Body of pancreas (tissue), 4 donors: ENCODE measurements at regions not wholly inside any gene's neighbourhood (a gene's known extent, or its start where the extent isn't known, plus 50 kb on each side); places are given as distances from the start of the nearest gene placed in this dataset.

Experiments
- ATAC-seq: fragments of 150-250 bp; one replicate; pipeline ENCODE4 v1.9.1; 2016
- DNase-seq, 4 donors: peaks; one replicate each; pipeline ENCODE4 v3.0.0-alpha.2; 2019
- H3K27ac ChIP-seq, 4 donors: fragments of 200-600 bp; sonication (generic); 1 replicate in 3 of 4; 2 replicates in 1 of 4; pipeline versions ENCODE4 v1.5.1 to v1.6.1; 2016 to 2019; ENCODE audit warnings: mild to moderate bottlenecking in 1 of 4, mixed read lengths in 1 of 4, moderate library complexity in 1 of 4
- H3K27me3 ChIP-seq, 2 donors: fragments of 200-600 bp; sonication (generic); one replicate each; pipeline ENCODE4 v1.6.0; 2016; ENCODE audit warnings: mild to moderate bottlenecking in 1 of 2
- H3K36me3 ChIP-seq, 2 donors: fragments of 200-600 bp; sonication (generic); replicated peaks in 1 of 2; 2 replicates each; pipeline ENCODE4 v1.5.1; 2016; ENCODE audit warnings: low read depth in 2 of 2; ENCODE audit not compliant: insufficient read depth in 1 of 2
- H3K4me1 ChIP-seq: fragments of 200-600 bp; sonication (generic); one replicate; pipeline ENCODE4 v1.6.0; 2016
- H3K4me3 ChIP-seq, 2 donors: fragments of 200-600 bp; sonication (generic); 1 replicate in 1 of 2; 2 replicates in 1 of 2; pipeline ENCODE4 v1.5.1; 2016 to 2019
- H3K9me3 ChIP-seq, 3 donors: fragments of 200-600 bp; sonication (generic); 1 replicate in 2 of 3; 2 replicates in 1 of 3; pipeline ENCODE4 v1.5.1; 2016
- POLR2A ChIP-seq, 3 donors: fragments of 450-650 bp; IDR thresholded peaks; one replicate each; pipeline ENCODE4 v1.6.1; 2016; ENCODE audit warnings: antibody characterized with exemption in 3 of 3, mild to moderate bottlenecking in 2 of 3
- WGBS, 2 donors: methylation state at CpG; one replicate each; pipeline ENCODE4 v1.1.5; 2017; 5-methylcytosine and 5-hydroxymethylcytosine counted together
- intact Hi-C: fragments of 100-400 bp; cut with DNase I; formaldehyde crosslinking; loops from one replicate; pipeline ENCODE4 v1.15.1; 2023
- TF ChIP-seq, protein P1 (sequence below), 7 experiments: fragments of 450-650 bp in 4 of 7; fragments of 200-600 bp in 3 of 7; sonication (generic) in 3 of 7; IDR thresholded peaks; one replicate each; pipeline ENCODE4 v1.5.1; 2016 to 2019; ENCODE audit warnings: antibody characterized with exemption in 7 of 7

DNA sequence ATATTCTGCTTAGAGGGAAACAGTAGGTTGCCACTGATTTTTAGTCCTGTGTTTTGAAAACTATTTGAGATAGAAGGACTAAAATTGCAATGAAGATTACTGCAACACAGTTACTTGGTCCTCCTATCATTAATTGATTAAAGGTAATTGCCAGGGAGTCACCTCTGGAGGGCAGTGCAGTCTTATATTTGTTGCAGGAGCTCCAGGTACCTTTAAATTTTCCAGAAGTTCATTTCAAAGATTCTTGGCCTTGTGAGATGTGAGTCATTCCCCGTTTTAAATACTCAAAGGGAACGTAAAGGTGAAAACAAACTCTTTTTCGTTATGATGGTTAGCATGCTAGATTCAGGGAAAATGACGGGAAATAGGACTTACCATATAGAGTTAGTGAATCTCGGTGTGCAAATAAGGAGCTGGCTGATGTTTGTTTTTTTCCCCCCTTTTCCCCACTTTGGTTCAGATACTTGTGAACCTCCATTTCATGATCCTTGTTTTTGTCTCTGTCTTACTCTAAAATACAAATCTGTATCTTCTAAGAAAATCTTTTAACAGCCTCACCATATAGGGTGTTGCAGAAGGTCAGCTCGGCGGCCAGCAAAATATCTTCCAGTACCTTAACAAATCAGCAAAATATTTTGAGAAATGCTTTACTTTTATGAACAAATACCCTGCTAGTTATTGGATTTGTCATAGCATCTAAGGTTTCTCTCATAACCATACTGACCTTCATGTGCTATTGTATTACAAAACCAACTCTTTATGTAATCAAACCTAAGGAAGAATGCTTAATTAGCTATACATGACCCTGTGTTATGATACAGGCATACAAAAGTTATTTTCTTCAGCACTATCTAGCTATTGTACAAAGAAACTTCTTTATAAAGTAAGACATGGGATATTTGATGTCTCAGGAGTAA, 143.0 kb upstream of the HDAC9 start:
- ATAC-seq (peak; percentile 68), DNase-seq (peak; percentile 41 to 59 (median 55))
- Histone ChIP-seq H3K27me3 (no peaks in the 10 kb centered on the region), H3K4me3 (no peak overlapping the region), H3K4me1 (no peaks in the 10 kb centered on the region), H3K9me3 (no peaks in the 10 kb centered on the region), H3K27ac (no peak overlapping the region), H3K36me3 (no peaks in the 10 kb centered on the region)
- TF ChIP-seq, protein P1, sequence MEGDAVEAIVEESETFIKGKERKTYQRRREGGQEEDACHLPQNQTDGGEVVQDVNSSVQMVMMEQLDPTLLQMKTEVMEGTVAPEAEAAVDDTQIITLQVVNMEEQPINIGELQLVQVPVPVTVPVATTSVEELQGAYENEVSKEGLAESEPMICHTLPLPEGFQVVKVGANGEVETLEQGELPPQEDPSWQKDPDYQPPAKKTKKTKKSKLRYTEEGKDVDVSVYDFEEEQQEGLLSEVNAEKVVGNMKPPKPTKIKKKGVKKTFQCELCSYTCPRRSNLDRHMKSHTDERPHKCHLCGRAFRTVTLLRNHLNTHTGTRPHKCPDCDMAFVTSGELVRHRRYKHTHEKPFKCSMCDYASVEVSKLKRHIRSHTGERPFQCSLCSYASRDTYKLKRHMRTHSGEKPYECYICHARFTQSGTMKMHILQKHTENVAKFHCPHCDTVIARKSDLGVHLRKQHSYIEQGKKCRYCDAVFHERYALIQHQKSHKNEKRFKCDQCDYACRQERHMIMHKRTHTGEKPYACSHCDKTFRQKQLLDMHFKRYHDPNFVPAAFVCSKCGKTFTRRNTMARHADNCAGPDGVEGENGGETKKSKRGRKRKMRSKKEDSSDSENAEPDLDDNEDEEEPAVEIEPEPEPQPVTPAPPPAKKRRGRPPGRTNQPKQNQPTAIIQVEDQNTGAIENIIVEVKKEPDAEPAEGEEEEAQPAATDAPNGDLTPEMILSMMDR (IDR thresholded peaks at IDR 0.05): peak in 6 of 7 experiments; percentile 52 to 66 (median 64)
- TF ChIP-seq POLR2A (IDR thresholded peaks at IDR 0.05): no peak
- intact Hi-C loops: loop anchor here (5.0 kb wide), 1 partner anchor 220 kb away; no protein-coding TSS in a partner anchor
- 42 to 45% methylated on average over 7 of the region's 7 CpGs for WGBS, 2 donors

DNA sequence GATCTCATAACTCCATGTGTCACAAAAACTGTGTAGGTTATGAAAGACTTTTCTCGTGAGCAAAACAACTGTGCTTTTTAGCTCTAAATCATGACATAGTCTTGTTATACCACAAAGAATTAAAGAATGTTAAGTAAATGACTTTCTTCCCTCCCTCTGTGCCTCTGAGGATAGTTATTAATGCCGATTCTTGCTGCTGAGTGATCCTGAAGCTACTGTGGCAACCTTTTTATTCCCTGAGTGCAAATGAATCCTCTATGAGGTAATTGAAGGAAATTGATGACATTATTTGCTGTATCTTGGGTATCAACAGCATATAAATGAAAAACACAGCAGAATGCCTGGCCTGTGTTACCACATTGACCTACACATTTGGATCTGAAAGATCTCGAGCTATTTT, 142.2 kb upstream of the HDAC9 start:
- Histone ChIP-seq H3K4me1 (no peaks in the 10 kb centered on the region), H3K4me3 (no peak overlapping the region), H3K27ac (no peak overlapping the region), H3K27me3 (no peaks in the 10 kb centered on the region), H3K9me3 (no peaks in the 10 kb centered on the region), H3K36me3 (no peaks in the 10 kb centered on the region)
- no peak for ATAC-seq
- TF ChIP-seq POLR2A (IDR thresholded peaks at IDR 0.05): no peak
- TF ChIP-seq, protein P1 (IDR thresholded peaks at IDR 0.05): no peak
- no peak for DNase-seq
- WGBS, 2 donors: 54% methylated on average over 3 of the region's 3 CpGs
- intact Hi-C loops: loop anchor here (5.0 kb wide), 1 partner anchor 219 kb away; no protein-coding TSS in a partner anchor

DNA sequence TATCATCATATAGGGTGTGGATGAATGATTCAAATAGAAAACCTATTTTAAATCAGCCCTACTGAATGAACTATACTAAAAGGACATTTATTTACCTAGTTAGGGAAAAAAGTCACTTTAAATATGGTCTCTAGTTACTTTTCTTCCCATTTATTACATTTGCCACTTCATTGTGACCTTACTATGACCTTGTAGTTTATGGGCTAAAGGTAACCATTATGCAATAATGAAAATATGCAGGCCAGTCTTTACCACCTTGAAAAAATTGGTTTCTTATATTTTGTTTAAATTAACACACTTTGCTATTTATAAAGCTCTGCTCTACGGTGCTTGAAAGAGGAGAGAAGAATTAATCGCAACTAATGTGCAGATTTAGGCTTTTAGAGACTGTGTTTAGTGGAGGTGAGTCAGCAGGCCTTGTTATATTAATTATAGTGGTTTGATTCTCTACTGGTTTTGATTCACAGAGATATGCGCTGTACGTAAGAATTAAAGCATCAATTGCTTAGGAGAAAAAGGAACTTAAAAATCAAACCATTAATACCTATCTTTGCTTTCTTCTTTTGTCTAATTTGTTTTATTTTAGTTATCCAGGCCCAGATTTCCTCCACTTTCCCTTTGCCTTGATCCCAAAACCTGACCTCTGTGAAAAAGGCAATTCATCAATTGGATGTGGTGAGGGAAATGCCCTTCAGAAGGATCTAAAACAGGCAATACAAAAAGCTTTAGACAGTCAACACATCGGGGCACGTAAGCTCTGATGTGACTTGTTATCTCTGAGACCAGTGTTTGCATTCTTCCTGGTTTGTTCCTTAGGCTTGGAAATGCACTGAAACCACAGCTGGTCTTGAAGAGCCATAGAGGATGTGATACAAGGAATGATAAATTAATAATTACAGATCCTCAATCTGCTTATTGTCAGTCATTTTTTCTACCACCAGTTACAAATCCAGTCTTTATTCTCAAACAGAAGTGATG, 141.2 kb upstream of the HDAC9 start:
- 73 to 77% methylated on average over 6 of the region's 6 CpGs for WGBS, 2 donors
- intact Hi-C loops: loop anchor here (5.0 kb wide), 1 partner anchor 218 kb away; no protein-coding TSS in a partner anchor

DNA sequence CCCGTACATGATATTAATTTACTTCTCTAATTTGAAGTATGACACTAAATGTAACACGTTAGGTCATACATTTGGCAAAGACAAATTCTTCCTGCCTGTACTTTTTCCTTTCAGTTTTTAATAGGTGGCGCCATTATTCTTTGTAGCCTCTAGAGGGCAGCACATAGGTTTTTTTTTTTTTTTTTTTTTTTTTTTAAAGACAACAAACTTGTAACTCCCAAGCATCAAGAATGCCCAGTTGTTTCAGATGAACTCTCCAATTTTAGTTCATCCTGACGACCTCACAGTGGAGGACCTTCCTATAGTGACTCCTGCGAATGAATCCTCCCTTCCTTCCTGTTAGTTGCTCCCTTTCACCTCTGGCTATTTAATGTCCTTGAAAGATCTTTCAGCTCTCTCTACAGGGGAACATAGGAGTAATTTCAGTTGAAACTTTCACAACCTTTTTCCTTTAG, 139.3 kb upstream of the HDAC9 start:
- H3K4me1 ChIP-seq: no peaks in the 10 kb centered on the region
- DNase-seq (no peak), ATAC-seq (peak; percentile 74)
- H3K27me3 ChIP-seq: no peaks in the 10 kb centered on the region
- no peaks in the 10 kb centered on the region for H3K36me3 ChIP-seq
- intact Hi-C loops: no loop called here
- 0 to 2% methylated on average over 5 of the region's 5 CpGs for WGBS, 2 donors
- H3K27ac ChIP-seq: no peak overlapping the region
- H3K4me3 ChIP-seq: no peak overlapping the region
- no peak for TF ChIP-seq POLR2A (IDR thresholded peaks at IDR 0.05)
- TF ChIP-seq, protein P1 (IDR thresholded peaks at IDR 0.05): peak; percentile 44 to 80 (median 50)
- no peaks in the 10 kb centered on the region for H3K9me3 ChIP-seq

More for the DNA sequence above, 141.2 kb upstream of the HDAC9 start:
- TF ChIP-seq, protein P1 (IDR thresholded peaks at IDR 0.05): no peak
- no peak for TF ChIP-seq POLR2A (IDR thresholded peaks at IDR 0.05)
- H3K4me1 ChIP-seq: no peaks in the 10 kb centered on the region
- no peaks in the 10 kb centered on the region for H3K9me3 ChIP-seq
- H3K27ac ChIP-seq: no peak overlapping the region
- ATAC-seq (no peak), DNase-seq (no peak)
- no peaks in the 10 kb centered on the region for H3K27me3 ChIP-seq
- H3K36me3 ChIP-seq: no peaks in the 10 kb centered on the region
- no peak overlapping the region for H3K4me3 ChIP-seq
